Suprapubic skin (tissue), 4 donors: ENCODE measurements at regions not wholly inside any gene's neighbourhood (a gene's known extent, or its start where the extent isn't known, plus 50 kb on each side); places are given as distances from the start of the nearest gene placed in this dataset.

Source experiments
- DNase-seq, 2 donors: peaks; one replicate each; pipeline ENCODE4 v3.0.0-alpha.2; 2019; ENCODE audit warnings: low spot score in 2 of 2
- H3K27ac ChIP-seq: fragments of 200-600 bp; sonication (generic); one replicate; pipeline ENCODE4 v1.5.1; 2019
- H3K27me3 ChIP-seq: fragments of 200-600 bp; sonication (generic); one replicate; pipeline ENCODE4 v1.5.1; 2019
- H3K36me3 ChIP-seq: fragments of 200-600 bp; sonication (generic); one replicate; pipeline ENCODE4 v1.5.1; 2019
- H3K4me1 ChIP-seq: fragments of 200-600 bp; sonication (generic); one replicate; pipeline ENCODE4 v1.5.1; 2019
- H3K4me3 ChIP-seq: fragments of 200-600 bp; sonication (generic); one replicate; pipeline ENCODE4 v1.5.1; 2019; ENCODE audit warnings: mild to moderate bottlenecking
- H3K9me3 ChIP-seq: fragments of 200-600 bp; sonication (generic); one replicate; pipeline ENCODE4 v1.5.1; 2019
- CTCF ChIP-seq, 2 donors: fragments of 200-600 bp in 1 of 2; fragments of 450-650 bp in 1 of 2; sonication (generic) in 1 of 2; IDR thresholded peaks; one replicate each; pipeline ENCODE4 v1.5.1; 2016 to 2019; ENCODE audit warnings: antibody characterized with exemption in 2 of 2, mild to moderate bottlenecking in 1 of 2, moderate library complexity in 1 of 2
- EP300 ChIP-seq: sonication (generic); formaldehyde crosslinking; IDR thresholded peaks from one replicate; pipeline ENCODE4 v1.6.1; 2017; ENCODE audit warnings: antibody characterized with exemption
- POLR2A ChIP-seq, 2 donors: fragments of 450-650 bp; IDR thresholded peaks; one replicate each; pipeline ENCODE4 v1.6.1; 2017; ENCODE audit warnings: antibody characterized with exemption in 2 of 2, mild to moderate bottlenecking in 2 of 2, moderate library complexity in 2 of 2
- POLR2AphosphoS5 ChIP-seq, 3 donors: sonication (generic); formaldehyde crosslinking; IDR thresholded peaks; one replicate each; pipeline ENCODE4 v1.6.1; 2017; ENCODE audit warnings: antibody characterized with exemption in 3 of 3
- WGBS: methylation state at CpG from one replicate; pipeline ENCODE4 v1.1.5; 2018; 5-methylcytosine and 5-hydroxymethylcytosine counted together

- TF ChIP-seq POLR2A (IDR thresholded peaks at IDR 0.05) = no peak
- no peak for TF ChIP-seq POLR2AphosphoS5 (IDR thresholded peaks at IDR 0.05)
- no peak for TF ChIP-seq CTCF (IDR thresholded peaks at IDR 0.05)
- no peak for TF ChIP-seq EP300
- Histone ChIP-seq H3K36me3 (no peaks in the 10 kb centered on the region), H3K27ac (no peak overlapping the region), H3K9me3 (no peaks in the 10 kb centered on the region), H3K27me3 (no peaks in the 10 kb centered on the region), H3K4me1 (no peaks in the 10 kb centered on the region), H3K4me3 (no peak overlapping the region)
- WGBS = 90% methylated on average over 9 of the region's 9 CpGs
- no peak for DNase-seq
These were observed 1147.7 kb upstream of the WWC1 start for GRCh38 chr5:167143716-167144115.

- H3K4me3 ChIP-seq = no peak overlapping the region
- H3K4me1 ChIP-seq = no peaks in the 10 kb centered on the region
- no peaks in the 10 kb centered on the region for H3K27me3 ChIP-seq
- no peak for TF ChIP-seq EP300
- no peak for TF ChIP-seq CTCF (IDR thresholded peaks at IDR 0.05)
- TF ChIP-seq POLR2AphosphoS5 (IDR thresholded peaks at IDR 0.05) = no peak
- TF ChIP-seq POLR2A (IDR thresholded peaks at IDR 0.05) = no peak
- no peak overlapping the region for H3K27ac ChIP-seq
- no peak for DNase-seq
- H3K36me3 ChIP-seq = no peaks in the 10 kb centered on the region
- no peaks in the 10 kb centered on the region for H3K9me3 ChIP-seq
- 90% methylated on average over 7 of the region's 7 CpGs for WGBS
These were observed 1145.6 kb upstream of the WWC1 start for GRCh38 chr5:167145841-167146240.

DNA sequence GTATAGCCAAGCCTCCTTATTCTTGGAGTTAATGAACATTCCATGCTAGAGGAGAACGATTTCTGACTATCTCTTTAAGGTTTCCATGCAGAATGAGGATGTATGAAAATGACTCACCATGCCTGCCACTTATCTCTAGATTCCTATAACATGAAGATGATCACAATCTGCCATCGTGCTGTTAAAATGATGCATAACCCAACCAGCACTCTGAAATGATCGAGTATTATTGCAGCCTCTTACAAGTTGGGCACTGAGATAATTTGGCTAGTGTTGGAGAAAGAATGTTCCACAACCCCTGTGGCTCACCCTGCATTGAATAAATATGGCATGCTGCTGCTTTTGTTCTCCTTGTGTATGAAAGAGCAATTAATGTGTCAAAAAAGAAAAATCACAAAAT lies 1143.6 kb upstream of the WWC1 start:
- Histone ChIP-seq H3K27ac (no peak overlapping the region), H3K36me3 (no peaks in the 10 kb centered on the region), H3K27me3 (no peaks in the 10 kb centered on the region), H3K4me3 (no peak overlapping the region), H3K4me1 (no peaks in the 10 kb centered on the region), H3K9me3 (no peaks in the 10 kb centered on the region)
- WGBS = 58% methylated on average over 3 of the region's 3 CpGs
- no peak for TF ChIP-seq POLR2A (IDR thresholded peaks at IDR 0.05)
- DNase-seq = no peak

GRCh38 chr5:167150661-167151060 lies 1140.8 kb upstream of the WWC1 start:
- Histone ChIP-seq H3K27ac (no peak overlapping the region), H3K36me3 (no peaks in the 10 kb centered on the region), H3K4me1 (no peaks in the 10 kb centered on the region), H3K9me3 (no peaks in the 10 kb centered on the region), H3K27me3 (no peaks in the 10 kb centered on the region), H3K4me3 (no peak overlapping the region)
- no peak for DNase-seq
- TF ChIP-seq EP300 = no peak
- TF ChIP-seq POLR2A (IDR thresholded peaks at IDR 0.05) = no peak

DNA sequence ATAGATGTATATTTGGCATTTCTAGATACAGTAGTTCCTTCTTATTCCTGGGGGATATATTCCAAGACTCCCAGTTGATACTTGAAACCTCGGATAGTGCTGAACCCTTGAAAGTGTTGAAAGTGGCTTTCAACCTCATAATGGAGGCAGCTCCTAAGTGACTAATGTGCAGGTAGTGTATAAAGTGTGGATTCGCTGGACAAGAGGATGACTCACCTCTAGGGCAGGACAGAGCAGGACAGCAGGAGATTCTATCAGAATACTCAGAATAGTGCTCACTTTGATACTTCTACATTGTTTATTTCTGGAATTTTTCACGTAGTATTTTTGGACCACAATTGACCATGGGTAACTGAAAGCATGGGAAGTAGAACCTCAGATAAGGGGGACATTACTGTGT lies 1138.9 kb upstream of the WWC1 start:
- 88% methylated on average over 3 of the region's 3 CpGs for WGBS
- no peaks in the 10 kb centered on the region for H3K9me3 ChIP-seq
- DNase-seq = no peak
- H3K27ac ChIP-seq = no peak overlapping the region
- TF ChIP-seq EP300 (no peak), POLR2AphosphoS5 (IDR thresholded peaks at IDR 0.05) (no peak), CTCF (IDR thresholded peaks at IDR 0.05) (no peak), POLR2A (IDR thresholded peaks at IDR 0.05) (no peak)
- no peaks in the 10 kb centered on the region for H3K36me3 ChIP-seq
- no peaks in the 10 kb centered on the region for H3K4me1 ChIP-seq
- no peak overlapping the region for H3K4me3 ChIP-seq
- no peaks in the 10 kb centered on the region for H3K27me3 ChIP-seq

DNA sequence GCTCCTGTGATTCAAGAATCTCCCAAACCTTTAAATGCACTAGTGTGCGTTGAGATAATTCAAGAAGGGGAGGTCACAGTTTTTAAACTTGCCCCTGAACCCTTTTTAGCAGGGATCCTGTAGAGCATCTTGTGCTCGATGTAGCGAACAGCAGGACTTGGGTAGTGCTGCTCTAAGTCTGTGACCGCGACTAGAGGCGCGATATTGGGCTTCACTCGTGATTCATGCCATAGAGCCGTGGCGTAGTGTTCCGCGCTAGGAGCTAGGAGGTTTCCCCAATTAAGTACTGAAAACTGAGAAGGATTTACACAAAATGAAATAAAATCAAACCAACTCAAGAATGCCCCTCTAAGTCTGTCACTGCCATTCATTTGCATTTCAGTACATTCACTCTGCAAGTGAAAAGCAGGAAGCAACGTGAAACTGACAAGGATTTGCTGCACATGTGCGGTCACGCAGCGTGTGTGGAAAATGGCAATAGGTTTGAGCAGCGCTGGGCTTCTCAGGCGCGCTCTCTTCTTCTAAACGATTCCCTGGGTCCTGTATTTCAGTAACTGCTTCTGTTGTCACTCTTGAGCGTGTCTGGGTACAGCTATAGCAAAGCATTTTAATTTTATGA lies 1135.9 kb upstream of the WWC1 start:
- no peaks in the 10 kb centered on the region for H3K4me1 ChIP-seq
- no peak for DNase-seq
- H3K27me3 ChIP-seq = no peaks in the 10 kb centered on the region
- no peak overlapping the region for H3K4me3 ChIP-seq
- no peaks in the 10 kb centered on the region for H3K9me3 ChIP-seq
- TF ChIP-seq CTCF (IDR thresholded peaks at IDR 0.05) (no peak), POLR2A (IDR thresholded peaks at IDR 0.05) (no peak), EP300 (no peak), POLR2AphosphoS5 (IDR thresholded peaks at IDR 0.05) (no peak)
- no peaks in the 10 kb centered on the region for H3K36me3 ChIP-seq
- 82% methylated on average over 21 of the region's 21 CpGs for WGBS
- H3K27ac ChIP-seq = no peak overlapping the region
